ENCODE measurements at regions not wholly inside any gene's neighbourhood (a gene's known extent, or its start where the extent isn't known, plus 50 kb on each side); places are given as distances from the start of the nearest gene placed in this dataset.
A peak's percentile ranks its signal among the peaks of the same experiment; 100 is the strongest.

DNA sequence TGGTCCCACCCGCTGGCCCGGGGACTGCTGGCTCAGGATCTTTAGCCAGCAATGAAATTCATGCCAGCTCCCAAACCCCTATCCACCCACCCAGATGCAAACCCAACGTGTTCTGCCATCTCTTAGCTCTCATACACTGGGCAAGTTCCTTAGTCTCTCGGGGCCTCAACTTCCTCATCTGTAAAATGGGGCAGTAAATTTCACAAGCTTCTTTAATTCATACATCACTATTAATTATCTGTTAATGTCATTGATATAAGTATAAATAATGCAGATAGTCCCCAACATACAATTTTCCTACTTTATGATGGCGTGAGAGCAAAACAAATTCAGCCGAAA lies 398.7 kb downstream of the SOX9 start:
- DNase-seq (ENCODE audit: low read depth in 2 of 2): no peak

- no peak for DNase-seq (ENCODE audit: low read depth in 2 of 2)
Measured at GRCh38 chr17:72520665-72521303, 400.0 kb downstream of the SOX9 start.

GRCh38 chr17:72523491-72523890 lies 402.7 kb downstream of the SOX9 start:
- no peak for DNase-seq (ENCODE audit: low read depth in 2 of 2)

- DNase-seq (ENCODE audit: low read depth in 2 of 2): no peak
Measured at GRCh38 chr17:72525225-72526015, 404.6 kb downstream of the SOX9 start.

GRCh38 chr17:72526769-72527168 lies 405.9 kb downstream of the SOX9 start:
- DNase-seq (ENCODE audit: low read depth in 2 of 2): no peak

- DNase-seq (ENCODE audit: low read depth in 2 of 2): no peak
Measured at GRCh38 chr17:72527789-72528188, 407.0 kb downstream of the SOX9 start.

DNA sequence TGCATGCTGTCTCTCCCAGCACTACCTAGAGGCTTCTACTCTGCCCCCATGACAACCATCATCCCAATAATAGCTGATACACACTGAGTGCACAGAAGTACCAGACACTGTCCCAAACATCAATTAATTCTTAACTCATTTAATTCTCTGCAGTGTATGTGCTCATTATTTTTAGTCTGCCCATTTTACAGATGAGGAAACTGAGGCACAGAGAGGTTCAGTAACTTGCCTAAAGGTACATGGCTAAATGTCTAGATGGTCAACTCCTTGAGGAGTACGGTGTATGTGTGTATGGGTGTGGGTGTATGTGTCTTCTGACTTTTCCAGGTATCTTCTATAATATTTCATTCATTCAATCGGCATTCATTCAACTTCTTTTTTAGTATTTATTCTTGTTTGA lies 407.9 kb downstream of the SOX9 start:
- no peak for DNase-seq (ENCODE audit: low read depth in 2 of 2)

DNA sequence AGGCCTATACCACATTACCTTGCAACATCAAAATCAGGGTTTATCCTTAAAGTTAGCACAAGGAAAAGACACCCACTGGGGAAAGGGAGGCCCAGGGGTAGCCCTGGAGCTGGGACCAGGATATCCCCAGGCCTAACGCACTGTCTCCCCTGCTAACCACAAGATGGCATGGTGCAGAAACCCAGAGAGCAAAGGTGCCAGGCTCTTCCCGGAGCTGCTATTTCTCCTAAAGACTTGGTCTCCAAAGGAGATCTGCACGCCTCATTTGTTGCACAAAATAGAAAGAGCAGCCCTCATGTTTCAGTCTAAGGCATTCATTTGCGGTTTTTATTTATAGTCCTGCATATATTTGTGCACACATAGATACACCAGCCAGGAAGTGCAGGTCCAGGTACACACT lies 408.6 kb downstream of the SOX9 start:
- no peak for DNase-seq (ENCODE audit: low read depth in 2 of 2)

GRCh38 chr17:72530454-72530853 lies 409.6 kb downstream of the SOX9 start:
- no peak for DNase-seq (ENCODE audit: low read depth in 2 of 2)

DNA sequence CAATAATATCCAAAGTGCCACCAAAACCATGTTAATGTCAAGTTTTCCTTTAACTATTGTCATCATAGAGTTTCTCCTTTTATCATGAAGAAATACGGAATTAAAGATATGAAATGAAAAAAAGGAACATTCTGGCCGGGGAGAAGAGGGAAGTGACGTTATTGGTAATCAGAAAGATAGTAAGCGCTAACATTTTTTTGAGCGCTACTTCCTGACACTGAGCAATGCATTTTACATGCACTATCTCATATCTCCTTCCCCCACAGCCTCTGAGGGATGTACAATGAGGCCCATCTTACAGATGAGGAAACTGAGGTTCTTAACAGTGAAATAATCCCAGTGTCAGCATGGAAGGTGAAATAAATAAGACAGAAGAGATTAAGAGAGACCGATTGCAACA lies 410.9 kb downstream of the SOX9 start:
- no peak for DNase-seq (ENCODE audit: low read depth in 2 of 2)

- no peak for DNase-seq (ENCODE audit: low read depth in 2 of 2)
Measured at GRCh38 chr17:72534265-72534664, 413.4 kb downstream of the SOX9 start.

DNA sequence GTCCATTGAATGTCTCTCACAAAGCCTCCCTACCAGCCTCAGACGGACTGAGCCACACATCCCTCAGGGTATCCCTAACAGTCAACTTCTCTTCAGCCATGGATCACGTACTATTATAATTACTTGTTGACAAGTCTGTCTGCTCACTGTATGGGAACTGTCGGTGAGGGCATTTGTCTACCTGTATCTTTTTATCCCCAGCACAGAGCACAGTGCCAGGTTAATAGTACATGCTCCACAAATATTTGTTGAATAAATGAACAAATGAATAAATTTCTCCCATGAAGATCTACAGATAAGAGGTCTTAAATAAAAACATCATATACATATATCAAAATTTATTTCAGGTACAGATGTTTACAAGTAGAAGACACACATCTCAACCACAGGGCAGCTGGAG lies 414.0 kb downstream of the SOX9 start:
- DNase-seq (ENCODE audit: low read depth in 2 of 2): no peak

- DNase-seq (ENCODE audit: low read depth in 2 of 2): no peak
Measured at GRCh38 chr17:72535346-72535745, 414.5 kb downstream of the SOX9 start.

DNA sequence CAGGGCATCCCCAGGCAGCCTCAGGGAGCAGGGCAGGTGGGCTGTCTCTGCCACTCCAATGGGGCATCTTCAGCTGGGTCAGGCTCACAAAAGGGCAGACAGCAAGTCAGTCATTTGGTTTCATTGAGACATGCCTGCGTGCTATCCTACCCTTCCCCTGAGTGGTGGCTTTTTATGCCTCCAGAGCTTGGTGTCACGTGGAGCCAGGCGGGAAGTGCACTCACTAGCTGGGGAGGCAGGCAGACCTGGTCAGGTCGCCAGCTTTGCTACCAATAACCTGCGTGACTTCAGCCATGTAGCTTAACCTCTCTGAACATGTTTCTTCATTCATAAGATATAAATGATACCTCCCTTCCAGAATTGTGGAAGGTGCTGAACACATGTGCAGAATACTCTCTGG lies 415.0 kb downstream of the SOX9 start:
- no peak for DNase-seq (ENCODE audit: low read depth in 2 of 2)

DNA sequence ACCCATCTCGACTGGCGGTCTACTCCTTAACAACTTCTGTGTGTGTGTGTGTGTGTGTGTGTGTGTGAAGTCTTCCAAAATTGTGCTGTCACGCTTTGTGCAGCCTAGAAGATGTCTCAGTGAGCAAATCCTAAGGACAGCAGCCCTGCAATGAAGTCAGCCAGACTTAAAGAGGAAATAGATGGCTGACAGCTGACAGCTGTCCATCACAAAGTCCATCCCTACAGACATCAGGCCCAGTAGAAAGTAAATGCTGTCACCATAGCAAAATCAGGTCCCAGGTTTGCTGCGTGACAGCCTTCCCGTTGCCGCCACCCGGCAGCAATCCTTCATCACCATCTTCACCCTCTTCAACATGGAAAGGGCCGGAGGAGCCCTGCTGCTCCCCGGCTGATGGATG lies 416.0 kb downstream of the SOX9 start:
- no peak for DNase-seq (ENCODE audit: low read depth in 2 of 2)

DNA sequence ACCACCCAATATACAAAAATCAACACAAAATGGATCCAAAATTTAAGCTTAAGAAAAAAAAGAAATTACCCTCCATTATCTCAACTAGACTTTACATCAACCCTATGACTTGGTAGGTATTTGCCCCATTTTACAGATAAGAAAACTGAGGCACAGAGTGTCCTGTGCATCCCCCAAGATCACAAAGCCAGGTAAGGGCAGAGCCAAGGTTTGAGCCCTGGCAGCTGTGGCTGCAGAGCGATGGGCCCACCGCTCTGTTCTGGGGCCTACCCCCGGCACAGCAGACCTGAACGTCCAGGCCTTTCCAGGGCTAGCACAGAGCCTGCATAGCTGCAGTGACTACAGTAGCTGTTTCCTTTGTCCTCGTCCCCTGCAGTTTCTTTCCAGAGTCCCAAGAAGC lies 417.6 kb downstream of the SOX9 start:
- DNase-seq (ENCODE audit: low read depth in 2 of 2): no peak

DNA sequence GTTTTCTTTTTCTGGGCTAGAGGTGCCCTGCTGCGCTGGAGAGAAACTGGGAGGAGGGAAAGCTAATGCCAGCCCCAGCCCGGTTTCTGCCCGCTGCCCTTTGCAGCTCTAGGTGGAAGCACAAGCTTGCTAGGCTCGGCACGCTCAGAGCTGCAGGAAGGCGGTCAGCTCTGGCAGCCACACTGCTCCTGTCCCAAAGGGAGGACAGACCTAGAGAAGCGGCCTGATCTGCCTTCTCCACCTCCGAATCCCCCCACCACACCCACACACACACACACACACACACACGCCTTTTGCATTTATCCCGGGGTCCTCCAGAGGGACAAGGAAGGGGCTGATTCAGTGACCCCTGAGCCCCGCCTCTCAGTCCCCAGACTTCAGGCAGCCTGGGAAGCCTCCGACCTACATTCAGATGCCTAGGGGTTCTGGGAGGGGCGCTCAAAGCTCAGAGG lies 418.1 kb downstream of the SOX9 start:
- no peak for DNase-seq (ENCODE audit: low read depth in 2 of 2)

DNA sequence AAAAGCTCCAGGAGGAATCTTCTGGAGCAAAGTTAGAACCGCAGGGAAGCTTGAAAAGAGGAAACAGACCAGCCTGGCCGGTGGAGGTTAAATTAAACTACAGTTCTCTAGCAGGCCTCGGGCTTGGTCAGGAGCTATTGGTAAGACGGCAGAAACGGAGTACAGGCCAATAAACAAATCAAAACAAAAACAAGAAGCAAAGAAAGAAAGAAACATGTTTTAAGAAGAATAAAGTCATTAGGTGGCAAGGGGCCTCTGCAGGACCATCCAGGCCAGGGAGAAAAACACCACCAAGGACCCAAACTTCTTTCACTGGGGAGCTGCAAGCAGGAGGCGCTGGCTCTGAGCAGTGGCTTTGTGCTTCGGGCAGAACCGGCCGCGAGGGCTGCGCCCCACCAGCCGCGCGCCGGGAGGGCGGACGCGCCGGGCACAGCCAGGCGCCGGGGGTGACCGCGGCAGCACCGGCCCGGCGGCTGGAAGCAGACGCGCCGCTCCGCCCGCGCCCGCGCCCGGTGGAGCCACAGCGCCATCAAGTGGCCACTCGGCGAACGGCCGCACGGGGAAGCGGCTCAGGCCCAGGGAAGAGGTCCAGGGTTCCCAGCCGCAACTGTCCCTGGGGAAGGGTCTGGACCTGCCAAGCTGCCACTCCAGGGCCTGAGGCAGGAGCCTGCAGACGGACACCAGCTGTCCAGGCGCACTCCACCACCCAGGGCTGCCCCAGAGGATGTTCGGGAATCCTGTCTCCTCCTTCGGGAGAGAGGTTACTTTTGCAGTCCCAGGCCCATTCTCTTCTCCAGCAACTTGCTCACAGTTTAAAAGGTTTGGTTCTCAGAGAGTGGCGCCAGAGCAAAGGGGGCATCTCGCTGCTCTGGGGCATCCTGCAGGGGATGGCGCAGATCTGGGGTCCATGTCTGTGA lies 419.4 kb downstream of the SOX9 start:
- DNase-seq (ENCODE audit: low read depth in 2 of 2): peak in 1 of 2 experiments; percentile 13

GRCh38 chr17:72542317-72542716 lies 421.5 kb downstream of the SOX9 start:
- DNase-seq (ENCODE audit: low read depth in 2 of 2): no peak

DNA sequence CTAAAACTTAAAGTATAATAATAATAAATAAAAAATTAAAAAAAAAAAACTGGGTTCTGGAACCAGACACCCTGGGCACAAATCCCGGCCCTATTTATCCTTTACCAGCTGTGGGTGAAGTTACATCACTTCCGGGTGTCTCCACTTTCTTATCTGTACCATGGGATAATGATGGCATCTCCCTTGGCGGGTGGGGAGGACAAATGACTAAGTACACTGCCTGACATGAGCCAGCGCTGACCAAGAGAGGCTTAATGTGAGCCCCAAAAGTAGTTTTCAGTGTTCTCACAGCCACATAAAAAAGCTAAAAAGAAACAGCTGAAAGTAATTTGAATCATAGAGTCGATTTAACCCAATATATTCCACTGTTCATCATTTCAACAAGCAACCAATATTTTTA lies 424.9 kb downstream of the SOX9 start:
- no peak for DNase-seq (ENCODE audit: low read depth in 2 of 2)

- DNase-seq (ENCODE audit: low read depth in 2 of 2): no peak
Measured at GRCh38 chr17:72553051-72553755, 432.4 kb downstream of the SOX9 start.

DNA sequence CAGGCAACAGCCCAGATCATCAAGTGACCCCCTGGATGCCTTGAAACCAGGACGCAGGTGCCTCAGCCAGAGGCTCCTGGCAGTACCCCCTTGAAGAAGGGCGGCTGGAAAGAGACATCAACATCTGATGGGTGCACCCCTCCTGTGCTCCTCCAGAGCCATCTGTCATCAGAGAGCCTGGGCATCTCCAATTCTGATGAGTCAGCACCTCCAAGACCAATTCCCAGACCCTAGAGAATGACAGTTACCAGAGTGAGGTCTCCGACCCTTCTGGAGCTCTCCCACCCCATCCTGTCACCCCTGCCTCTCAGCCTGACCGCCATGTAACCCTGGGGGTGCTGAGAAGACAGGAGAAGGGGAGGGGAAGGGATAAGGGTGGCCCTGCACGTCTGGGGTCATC lies 433.7 kb downstream of the SOX9 start:
- no peak for DNase-seq (ENCODE audit: low read depth in 2 of 2)
